GM21381 (cell line): ENCODE measurements at regions not wholly inside any gene's neighbourhood (a gene's known extent, or its start where the extent isn't known, plus 50 kb on each side); places are given as distances from the start of the nearest gene placed in this dataset.
"Not testable (repeated sequence)": the region's sequence is repeated elsewhere in the genome, so short reads cannot be mapped to it uniquely, and the experiment has no call there.

Source experiments
- ATAC-seq: cut with Tn5 transposase; IDR thresholded peaks from one replicate; pipeline ENCODE4 v1.9.1; 2021; ENCODE audit warnings: mild to moderate bottlenecking, moderate library complexity; ENCODE audit not compliant: unreplicated experiment

DNA sequence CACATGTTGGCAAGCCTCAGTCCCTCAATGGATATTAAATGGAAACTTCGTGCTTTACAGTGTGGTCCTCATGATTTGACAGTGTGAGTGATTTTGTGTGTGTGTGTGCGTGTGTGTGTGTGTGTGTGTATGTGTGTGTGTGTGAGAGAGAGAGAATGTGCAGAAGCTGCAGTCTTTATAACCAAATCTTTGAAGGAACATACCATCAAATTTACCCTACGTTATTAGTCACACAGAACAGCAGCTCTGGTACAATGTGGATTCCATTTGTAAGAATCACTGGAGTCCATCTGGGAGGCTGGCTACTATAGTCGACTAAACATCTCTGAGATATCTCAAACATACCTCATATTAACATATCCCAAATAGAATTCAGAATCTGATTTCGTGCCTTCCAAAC is 928.0 kb upstream of the POT1 start:
- no peak for ATAC-seq

DNA sequence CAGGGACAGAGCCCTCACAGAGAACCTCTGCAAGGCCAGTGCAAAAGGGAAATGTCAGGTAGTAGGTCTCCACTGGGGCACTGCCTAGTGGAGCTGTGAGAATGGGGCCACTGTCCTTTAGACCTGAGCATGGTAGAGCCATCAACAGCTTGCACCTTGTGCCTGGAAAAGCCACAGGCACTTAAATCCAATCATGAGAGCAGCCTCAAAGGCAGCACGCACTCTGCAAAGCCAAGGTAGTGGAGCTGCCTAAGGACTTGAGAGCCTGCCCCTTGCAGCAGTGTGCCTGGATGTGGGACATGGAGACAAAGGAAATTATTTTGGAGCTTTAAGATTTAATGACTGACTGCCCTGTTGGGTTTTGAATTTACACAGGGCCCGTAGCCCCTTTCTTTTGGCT is 918.5 kb upstream of the POT1 start:
- no peak for ATAC-seq

DNA sequence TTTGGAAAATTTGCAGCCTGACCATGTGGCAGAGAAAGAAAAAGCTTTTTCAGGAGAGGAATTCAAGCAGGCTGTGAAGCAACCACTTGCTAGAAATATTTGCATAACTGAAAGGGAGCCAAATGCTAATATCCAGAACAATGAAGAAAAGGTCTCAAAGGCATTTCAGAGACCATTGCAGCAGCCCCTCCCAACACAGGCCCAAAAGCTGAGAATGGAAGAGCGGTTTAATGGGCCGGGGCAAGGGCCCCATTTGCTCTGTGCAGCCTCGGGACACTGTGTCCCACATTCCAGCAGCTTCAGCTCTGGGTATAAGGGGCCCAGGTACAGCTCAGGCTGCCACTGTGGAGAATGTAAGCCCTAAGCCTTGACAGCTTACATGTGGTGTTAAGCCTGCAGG is 918.1 kb upstream of the POT1 start:
- ATAC-seq, result no peak

DNA sequence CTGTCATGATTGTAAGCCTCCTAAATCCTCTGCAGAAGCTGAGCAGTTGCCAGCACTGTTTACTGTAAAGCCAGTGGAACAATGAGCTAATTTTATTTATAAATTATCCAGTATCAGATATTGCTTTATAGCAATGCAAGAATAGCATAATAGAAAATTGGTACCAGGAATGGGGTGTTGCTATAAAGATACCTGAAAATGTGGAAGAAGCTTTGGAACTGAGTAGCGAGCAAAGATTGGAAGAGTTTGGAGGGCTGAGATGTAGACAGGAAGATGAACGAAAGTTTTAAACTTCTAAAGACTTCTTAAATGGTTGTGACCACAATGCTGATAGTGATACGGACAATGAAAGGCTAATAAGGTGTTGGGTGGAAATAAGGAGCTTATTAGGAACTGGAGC is 917.4 kb upstream of the POT1 start:
- no peak for ATAC-seq

DNA sequence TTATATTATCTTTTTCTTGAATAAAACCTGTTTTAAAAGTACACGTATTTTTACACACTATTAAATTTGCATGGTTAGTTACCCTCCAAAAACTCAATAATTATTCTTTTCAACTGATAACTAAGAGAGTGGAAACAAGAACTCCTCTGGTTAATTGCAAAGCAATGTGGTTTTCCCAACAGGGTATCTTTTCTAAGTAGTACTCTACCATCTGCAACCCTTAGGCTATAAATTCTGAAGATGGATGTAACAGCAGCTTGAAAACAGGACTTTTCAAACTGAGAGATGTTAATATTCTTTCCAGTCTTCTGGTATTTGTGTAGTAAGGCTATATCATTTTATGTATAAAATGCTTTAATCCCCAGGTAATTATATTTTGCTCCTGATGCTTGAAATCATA is 916.1 kb upstream of the POT1 start:
- ATAC-seq, result no peak

DNA sequence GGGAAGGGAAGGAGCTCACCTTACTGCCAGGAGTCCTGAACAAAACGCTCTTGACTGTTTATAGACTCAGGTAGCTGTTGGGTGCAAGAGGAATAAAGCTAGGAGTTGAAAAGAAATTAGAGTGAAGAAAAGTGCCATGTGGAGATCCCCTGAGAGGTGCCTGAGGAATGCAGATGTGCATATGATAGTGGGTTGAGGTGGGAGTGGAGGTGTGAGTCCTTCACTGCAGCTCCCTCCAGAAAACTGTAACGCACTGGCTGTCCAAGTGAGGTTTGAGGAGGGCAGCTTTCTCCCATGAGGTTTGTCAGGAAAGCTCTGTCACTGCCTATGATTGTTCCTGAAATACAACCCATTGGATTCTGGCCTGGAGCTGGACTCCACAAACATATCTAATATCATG is 904.8 kb upstream of the POT1 start:
- no peak for ATAC-seq

DNA sequence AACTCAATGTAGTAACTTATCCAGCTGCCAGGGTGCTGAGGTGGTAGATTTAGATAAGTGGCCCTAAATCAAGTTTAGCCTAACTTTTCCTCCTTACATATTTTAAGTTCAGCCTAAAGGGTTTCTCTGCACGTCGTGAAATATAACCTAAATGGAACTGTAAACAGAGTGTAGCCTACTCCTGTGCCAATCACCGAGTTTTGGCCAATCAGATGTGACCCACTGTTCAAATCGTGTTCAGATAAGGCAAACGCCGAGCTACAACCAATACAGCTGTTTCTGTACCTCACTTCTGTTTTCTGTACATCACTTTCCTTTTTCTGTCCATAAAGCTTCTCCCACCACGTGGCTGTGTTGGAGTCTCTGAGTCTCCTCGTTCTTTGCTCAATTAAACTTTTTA is 904.2 kb upstream of the POT1 start:
- no peak for ATAC-seq

DNA sequence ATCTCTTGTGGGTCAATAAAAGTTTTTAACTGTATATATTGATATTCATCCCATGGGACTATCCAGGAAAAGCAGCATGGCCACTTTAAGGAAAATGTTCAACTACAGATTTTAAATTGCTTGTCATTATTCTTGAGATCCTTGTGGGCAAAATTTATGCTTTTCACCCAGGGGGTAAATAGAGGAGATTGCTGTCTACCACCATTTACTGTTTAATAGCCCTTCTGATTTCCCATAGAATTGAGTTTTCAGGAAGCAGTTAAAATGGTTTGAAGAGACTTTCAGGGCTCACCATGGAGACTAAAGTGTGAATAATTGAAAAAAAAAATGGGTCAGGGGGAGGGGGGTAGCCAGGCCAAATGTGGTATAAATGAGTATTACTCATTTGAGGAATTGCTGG is 901.1 kb upstream of the POT1 start:
- no peak for ATAC-seq

DNA sequence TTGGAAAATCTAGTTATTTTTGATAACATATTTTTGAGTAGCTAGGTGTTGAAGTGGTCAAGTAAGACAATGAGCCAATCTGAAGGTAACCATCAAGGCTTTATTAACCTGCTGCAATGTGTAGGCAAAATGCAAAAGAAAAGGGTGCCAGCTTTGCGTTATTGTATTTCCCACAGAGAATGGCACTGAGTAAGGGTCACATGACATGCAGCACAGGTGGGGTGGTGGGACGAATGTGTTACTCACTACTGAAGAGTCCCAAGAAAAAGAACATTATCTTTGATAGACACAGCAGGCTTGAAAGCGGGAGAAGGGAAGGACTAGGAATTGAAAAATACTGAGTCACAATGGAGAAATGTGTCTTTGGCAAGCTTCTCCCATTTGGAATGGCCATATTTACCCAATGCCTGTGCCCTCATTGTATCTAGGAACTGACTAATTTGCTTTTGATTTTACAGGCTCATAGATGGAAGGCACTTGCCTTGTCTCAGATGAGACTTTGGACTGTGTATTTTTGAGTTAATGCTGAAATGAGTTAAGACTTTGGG is 898.6 kb upstream of the POT1 start:
- no peak for ATAC-seq

DNA sequence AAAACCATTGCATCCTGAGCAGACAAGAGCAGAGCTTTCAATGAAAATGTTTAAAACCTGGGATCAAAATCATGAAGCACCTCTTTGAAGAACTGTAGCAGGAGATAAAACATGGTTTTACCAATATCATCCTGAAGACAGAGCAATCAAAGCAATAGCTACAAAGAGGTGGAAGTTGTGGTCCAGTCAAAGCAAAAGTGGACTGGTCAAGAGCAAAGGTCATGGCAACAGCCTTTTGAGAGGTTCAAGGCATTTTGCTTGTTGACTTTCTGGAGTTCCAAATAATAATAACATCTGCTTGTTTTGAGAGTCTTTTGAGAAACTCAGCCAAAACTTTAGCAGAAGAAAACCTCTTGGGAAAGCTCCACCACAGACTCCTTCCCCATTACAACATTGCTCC is 893.9 kb upstream of the POT1 start:
- ATAC-seq, result no peak

DNA sequence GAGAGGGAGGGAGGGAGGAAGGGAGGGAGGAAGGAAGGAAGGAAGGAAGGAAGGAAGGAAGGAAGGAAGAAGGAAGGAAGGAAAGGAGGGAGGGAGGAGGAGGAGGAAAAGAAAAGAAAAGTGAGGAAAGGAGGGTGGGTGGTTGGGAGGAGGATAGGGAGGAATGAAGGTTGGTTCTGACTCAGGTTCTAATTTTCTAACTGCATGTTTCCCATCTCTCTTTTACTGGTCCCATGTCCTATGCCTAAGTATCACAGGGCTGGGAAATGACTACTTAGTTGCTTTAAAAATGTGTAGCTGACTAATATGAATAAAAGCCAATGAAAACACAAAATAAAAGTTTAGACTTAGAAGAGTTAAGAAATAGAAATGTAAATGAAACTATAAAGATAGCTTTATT is 890.9 kb upstream of the POT1 start:
- no peak for ATAC-seq

DNA sequence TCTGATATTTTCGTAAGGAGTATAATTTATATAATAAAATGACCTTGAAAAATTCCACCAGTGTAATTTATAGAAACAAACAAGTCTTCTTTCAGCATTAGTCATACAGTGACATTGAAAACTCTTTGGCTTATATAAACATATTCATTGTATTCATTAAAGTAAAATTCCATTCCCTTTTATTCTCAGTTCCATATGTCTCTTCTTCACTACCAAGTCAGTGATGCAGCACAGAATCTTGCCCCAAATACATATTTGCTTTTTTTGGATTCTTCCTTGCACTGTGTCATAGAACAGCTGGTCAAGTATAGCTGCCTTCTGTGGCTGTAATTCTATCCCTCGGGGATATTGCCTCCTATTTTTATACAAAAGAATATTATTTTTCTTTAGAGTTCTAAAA is 884.5 kb upstream of the POT1 start:
- ATAC-seq, result no peak

DNA sequence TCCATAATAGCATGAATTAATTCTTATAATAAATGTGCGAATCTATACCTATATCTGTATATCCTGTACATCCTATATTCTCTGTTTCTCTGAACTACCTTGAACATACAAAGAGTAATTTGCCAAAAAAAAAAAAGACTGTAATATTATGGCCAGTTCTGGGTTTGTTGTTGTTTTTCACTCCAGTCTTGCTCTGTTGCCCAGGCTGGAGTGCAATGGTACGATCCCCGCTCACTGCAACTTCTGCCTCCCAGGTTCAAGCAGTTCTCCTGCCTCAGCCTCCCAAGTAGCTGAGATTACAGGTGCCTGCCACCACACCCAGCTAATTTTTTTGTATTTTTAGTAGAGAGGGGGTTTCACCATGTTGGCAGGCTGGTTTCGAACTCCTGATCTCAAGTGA is 876.9 kb upstream of the POT1 start:
- not testable (repeated sequence) for ATAC-seq

DNA sequence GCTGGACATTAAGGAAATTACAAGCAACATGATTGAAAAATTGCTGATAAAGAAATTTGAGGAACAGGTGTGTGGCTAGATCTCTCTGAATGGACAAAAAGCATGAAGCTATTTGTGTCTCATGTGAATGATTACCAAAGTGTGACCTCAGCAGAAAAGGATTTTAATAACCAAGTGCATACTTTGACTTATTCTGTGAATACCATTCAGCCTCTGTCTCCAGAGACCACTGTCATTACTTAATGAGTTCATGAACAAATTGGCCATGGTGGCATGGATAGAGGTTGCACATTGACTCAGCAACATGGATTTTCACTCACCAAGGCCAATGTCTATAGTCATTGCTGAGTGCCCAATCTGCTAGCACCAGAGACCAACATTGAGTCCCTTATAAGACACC is 874.6 kb upstream of the POT1 start:
- ATAC-seq, result no peak

DNA sequence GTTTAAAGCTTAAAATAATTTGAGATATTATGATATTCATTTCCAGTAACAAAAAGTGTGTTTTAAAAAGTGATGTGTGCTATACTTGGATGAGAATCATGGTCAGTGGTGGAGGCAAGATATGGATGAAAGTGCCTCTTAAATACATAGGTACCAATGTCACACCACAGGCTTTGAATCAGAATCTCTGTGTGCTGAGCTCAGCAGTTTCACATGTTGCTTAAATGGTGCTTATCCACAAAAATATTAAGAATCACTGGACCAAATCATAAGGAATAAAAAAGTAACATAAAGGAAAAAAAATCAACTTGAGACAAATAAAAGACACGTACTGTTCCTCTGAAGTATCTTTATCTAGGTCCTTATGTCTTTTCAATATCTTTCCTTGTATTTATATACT is 850.5 kb upstream of the POT1 start:
- no peak for ATAC-seq

DNA sequence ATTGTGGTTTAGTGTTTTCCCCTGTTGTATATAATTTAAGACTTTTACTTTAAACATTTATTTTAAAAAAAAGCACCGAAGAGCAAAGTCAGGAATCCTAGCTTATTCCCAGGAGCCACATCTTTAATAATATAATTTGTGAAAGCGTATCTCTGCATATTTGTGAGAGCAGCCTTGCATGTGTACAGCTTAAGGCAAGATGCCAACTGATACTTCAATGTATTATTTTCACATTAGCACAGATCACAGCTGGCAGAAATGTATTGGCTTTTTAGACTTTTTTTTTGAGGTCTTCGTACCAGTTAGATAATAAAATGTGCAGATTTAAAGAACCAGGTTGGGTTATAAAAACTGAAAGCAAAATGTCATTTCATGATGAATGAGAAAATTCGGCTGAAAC is 845.7 kb upstream of the POT1 start:
- no peak for ATAC-seq

DNA sequence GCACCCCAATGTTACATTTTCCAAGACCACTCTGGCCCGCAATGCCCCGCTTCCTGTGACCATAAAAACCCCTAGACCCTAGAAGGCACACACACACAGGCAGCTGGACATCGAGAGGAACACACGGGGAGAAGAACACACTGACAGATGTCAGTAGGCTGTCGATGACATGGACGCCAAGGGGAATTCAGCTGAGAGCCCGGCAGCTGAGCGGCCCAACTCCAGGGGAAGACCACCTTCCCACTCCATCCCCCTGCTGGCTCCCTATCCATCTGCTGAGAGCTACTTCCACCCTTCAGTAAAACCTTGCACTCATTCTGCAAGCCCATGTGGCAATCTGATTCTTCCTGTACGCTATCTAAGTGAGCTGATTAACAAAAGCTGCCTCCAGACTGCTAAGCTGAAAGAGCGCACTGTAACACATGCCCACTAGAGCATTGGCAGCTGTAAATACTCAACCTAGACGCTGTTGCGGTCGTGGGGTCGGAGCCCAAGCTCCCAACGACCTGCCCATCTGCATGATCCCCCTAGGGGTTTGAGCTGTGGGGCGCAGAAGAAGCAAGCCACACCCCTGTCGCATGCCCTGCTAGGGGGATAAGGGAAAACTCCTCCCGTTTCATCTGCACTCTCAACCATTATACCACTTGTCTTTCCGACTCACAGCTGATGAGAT is 843.6 kb upstream of the POT1 start:
- ATAC-seq, result no peak

DNA sequence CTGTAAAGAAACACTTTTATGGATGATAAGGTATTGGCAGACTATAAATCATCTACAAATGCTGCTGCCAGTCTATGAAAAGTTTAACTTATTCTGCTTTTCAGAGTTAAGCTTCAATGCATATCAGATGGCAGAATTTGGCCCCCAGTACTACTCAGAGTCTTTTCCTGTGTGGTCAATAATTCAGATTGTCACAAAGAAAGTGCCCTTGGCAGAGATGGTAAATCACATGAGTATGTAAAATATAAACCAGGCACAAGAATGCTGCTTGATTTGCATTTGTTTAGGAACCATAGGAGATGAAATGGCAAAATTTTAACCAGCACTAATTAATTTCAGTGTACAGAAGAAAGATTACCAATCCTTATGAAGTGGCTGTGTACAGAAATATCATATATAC is 818.3 kb upstream of the POT1 start:
- ATAC-seq, result no peak

DNA sequence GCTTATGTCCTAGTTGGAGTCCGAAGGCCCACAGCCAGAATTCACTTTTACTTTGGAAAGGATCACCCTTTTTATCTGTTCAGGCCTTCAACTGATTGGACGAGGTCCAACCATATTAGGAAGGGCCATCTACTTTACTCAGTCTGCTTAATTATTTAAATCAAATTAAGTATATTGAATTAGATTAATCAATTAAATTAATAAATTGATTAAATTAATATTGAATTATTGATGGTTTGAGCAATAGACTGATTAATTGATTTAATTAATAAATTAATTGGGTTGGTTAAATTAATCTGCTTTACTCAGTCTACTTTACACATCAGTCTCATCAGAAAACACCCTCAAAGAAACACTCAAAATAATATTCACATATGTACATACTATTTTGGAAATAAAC is 816.9 kb upstream of the POT1 start:
- ATAC-seq, result no peak

DNA sequence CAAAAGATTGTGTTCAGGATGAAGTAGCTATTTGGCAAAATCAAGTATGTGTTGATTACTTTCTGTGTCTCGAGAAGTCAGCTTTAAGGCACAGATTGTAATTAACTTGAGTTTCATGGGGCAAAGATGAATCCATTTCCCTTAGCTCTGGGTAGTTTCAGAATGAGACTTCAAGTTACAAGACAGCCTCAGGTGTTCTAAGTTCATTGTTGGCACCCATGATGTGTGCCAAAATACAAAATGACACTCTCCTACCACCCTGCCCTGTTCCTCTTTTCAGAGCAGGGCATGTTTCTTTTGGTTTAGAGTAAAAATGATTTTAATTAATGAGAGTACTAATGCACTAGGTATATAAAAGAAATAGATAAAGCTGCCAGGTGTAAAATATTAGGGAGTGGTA is 797.6 kb upstream of the POT1 start:
- no peak for ATAC-seq

DNA sequence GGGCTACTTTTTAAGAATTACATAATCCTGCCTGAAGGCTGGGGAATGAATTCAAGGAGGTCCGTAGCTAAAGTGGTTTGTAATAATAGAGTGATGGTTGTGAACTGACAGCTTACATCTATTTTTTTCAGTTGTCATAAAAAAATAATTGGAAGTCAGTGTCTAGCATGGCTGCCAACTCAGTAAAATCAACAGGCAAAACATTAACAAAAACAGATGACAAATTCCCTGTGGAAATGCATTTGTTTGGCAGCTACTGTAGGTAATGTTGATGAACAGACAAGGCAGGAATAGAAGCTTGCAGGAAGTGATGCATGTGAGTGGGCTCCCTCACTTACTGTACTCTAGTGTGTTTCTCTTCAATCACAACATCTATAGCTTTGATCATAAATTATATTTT is 766.0 kb upstream of the POT1 start:
- ATAC-seq, result no peak

DNA sequence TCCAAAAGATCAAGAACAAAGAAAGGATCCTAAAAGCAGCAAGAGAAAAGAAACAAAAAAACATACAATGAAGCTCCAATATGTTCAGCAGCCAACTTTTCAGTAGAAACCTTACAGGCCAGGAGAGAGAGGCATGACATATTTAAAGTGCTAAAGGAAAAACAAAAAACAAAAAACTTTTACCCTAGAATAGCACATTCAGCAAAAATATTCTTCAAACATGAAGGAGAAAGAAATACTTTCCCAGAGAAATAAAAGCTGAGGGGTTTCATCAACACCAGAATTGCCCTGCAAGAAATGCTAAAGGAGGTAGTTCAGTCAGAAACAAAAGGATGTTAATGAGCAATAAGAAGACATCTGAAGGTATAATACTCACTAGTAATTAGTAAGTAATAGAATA is 753.5 kb upstream of the POT1 start:
- no peak for ATAC-seq

DNA sequence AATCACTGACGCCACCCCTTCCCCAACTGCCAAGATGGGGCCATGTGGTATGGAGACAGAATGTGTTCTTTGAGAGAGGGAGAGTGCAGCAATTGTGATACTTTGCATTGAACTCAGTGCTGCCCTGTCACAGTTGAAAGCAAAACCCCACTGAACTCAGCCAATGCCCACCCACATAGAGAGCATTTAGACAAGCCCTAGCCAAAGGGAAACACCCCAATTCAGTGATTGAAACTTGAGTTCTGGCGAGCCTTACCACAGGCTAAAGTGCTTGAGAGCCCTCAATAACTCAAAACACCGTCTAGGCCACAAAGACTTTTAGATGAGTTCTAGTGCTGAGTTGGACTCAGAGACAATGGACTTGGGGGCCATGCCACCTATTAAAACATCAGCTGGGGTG is 751.9 kb upstream of the POT1 start:
- ATAC-seq, result no peak
